ENCODE measurements at regions not wholly inside any gene's neighbourhood (a gene's known extent, or its start where the extent isn't known, plus 50 kb on each side); places are given as distances from the start of the nearest gene placed in this dataset.

DNA sequence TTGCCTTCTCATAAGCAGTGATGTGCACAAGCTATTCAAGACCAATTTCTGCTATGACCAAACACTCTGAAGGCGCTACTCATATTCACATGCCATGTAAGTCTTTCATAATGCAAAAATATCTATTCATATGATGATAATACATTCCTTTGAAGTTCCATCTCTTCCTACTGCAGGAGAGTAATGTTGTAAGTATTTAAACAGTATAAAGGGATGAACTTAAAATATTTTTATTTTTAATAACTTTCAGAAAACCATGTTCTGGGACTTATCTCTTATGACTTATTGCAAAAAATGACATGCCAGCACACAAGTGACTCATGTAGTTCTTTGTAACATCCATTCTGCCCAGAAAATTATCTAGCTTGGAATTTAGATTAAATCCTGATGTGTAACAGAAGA lies 376.4 kb downstream of the KCTD16 start:
- no peak overlapping the region for H2AFZ ChIP-seq
- H4K20me1 ChIP-seq (ENCODE audit: insufficient read depth), result no peaks in the 10 kb centered on the region
- H3K4me3 ChIP-seq, result no peak overlapping the region
- ChIA-PET POLR2A (ENCODE audit: unreplicated experiment) (no interaction called here), CTCF (no interaction called here)
- BruUV-seq (replicated peaks), result no TSS peak
- no peak for DNase-seq
- TF ChIP-seq, protein P1, sequence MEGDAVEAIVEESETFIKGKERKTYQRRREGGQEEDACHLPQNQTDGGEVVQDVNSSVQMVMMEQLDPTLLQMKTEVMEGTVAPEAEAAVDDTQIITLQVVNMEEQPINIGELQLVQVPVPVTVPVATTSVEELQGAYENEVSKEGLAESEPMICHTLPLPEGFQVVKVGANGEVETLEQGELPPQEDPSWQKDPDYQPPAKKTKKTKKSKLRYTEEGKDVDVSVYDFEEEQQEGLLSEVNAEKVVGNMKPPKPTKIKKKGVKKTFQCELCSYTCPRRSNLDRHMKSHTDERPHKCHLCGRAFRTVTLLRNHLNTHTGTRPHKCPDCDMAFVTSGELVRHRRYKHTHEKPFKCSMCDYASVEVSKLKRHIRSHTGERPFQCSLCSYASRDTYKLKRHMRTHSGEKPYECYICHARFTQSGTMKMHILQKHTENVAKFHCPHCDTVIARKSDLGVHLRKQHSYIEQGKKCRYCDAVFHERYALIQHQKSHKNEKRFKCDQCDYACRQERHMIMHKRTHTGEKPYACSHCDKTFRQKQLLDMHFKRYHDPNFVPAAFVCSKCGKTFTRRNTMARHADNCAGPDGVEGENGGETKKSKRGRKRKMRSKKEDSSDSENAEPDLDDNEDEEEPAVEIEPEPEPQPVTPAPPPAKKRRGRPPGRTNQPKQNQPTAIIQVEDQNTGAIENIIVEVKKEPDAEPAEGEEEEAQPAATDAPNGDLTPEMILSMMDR (conservative IDR thresholded peaks at IDR 0.05), result no peak
- TF ChIP-seq EZH2 (IDR thresholded peaks at IDR 0.05; ENCODE audit: low read depth), result no peak
- no peaks in the 10 kb centered on the region for H3K9me2 ChIP-seq (ENCODE audit: insufficient read depth)
- no peaks in the 10 kb centered on the region for H3K4me1 ChIP-seq (replicated peaks; ENCODE audit: insufficient read depth)
- H3K79me2 ChIP-seq (ENCODE audit: low read depth), result no peaks in the 10 kb centered on the region
- H3K27ac ChIP-seq, result no peak overlapping the region
- intact Hi-C loops (cut with micrococcal nuclease; ENCODE audit: unreplicated experiment), result no loop called here
- no peaks in the 10 kb centered on the region for H3K9me3 ChIP-seq (ENCODE audit: insufficient read depth, low read depth)
- no peak overlapping the region for H3K4me2 ChIP-seq
- no peaks in the 10 kb centered on the region for H3K36me3 ChIP-seq (ENCODE audit: low read depth)
- H3K27me3 ChIP-seq (ENCODE audit: insufficient read depth, low read depth), result no peaks in the 10 kb centered on the region
- H3F3A ChIP-seq (ENCODE audit: insufficient read depth, low read depth), result no peaks in the 10 kb centered on the region

DNA sequence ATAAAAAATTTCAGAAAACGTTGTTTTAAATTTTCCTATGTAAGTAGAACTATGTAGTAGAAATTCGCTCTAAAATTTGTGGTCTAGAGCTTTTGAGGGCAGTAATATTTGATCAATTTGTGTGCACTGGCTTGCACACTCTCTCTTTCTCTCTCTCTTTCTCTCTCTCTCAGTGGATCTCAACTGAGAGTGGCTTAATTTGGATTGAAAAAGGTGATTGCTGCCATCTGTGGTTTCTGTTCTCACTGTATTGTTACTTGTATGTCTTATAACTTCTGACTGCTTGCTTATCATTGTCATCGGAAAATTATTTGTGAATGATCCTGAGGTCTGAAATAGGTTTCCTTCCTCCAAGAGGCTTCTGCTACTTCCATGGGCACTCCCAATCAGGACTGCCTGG lies 368.2 kb downstream of the KCTD16 start:
- Histone ChIP-seq H2AFZ (no peak overlapping the region), H3K27ac (no peak overlapping the region), H3K9me2 (ENCODE audit: insufficient read depth) (no peaks in the 10 kb centered on the region), H3K4me1 (replicated peaks; ENCODE audit: insufficient read depth) (no peaks in the 10 kb centered on the region), H3K9me3 (ENCODE audit: insufficient read depth, low read depth) (no peaks in the 10 kb centered on the region), H3K79me2 (ENCODE audit: low read depth) (no peaks in the 10 kb centered on the region), H3F3A (ENCODE audit: insufficient read depth, low read depth) (no peaks in the 10 kb centered on the region), H3K36me3 (ENCODE audit: low read depth) (no peaks in the 10 kb centered on the region), H4K20me1 (ENCODE audit: insufficient read depth) (no peaks in the 10 kb centered on the region; the same call in 1 of the 2 replicates), H3K4me3 (no peak overlapping the region), H3K4me2 (no peak overlapping the region), H3K27me3 (ENCODE audit: insufficient read depth, low read depth) (no peaks in the 10 kb centered on the region)
- intact Hi-C loops (cut with micrococcal nuclease; ENCODE audit: unreplicated experiment), result no loop called here
- ChIA-PET POLR2A (ENCODE audit: unreplicated experiment) (no interaction called here), CTCF (no interaction called here)
- BruUV-seq (replicated peaks), result no TSS peak
- no peak for DNase-seq
- no peak for TF ChIP-seq EZH2 (IDR thresholded peaks at IDR 0.05; ENCODE audit: low read depth)
- TF ChIP-seq, protein P1 (conservative IDR thresholded peaks at IDR 0.05), result no peak
